Right lobe of liver (tissue), 6 donors: ENCODE measurements at regions not wholly inside any gene's neighbourhood (a gene's known extent, or its start where the extent isn't known, plus 50 kb on each side); places are given as distances from the start of the nearest gene placed in this dataset.
"Not testable (repeated sequence)": the region's sequence is repeated elsewhere in the genome, so short reads cannot be mapped to it uniquely, and the experiment has no call there.

Source experiments
- ATAC-seq, 4 donors: fragments of 200-7000 bp; cut with Tn5 transposase; one replicate each; pipeline ENCODE4 v1.9.1; 2020; ENCODE audit warnings: mild to moderate bottlenecking in 4 of 4, moderate library complexity in 4 of 4
- DNase-seq, 3 donors: peaks; one replicate each; pipeline ENCODE4 v3.0.0-alpha.2; 2020
- H3K27ac ChIP-seq, 3 donors: fragments of 200-600 bp; one replicate each; pipeline ENCODE4 v1.8.0; 2022
- H3K27me3 ChIP-seq, 2 donors: fragments of 200-600 bp; one replicate each; pipeline ENCODE4 v1.8.0; 2022
- H3K36me3 ChIP-seq, 4 donors: fragments of 200-600 bp; sonication (generic) in 1 of 4; one replicate each; pipeline versions ENCODE4 v1.5.1 to v1.8.0; 2017 to 2022; ENCODE audit warnings: control low read depth in 1 of 4
- H3K4me1 ChIP-seq, 4 donors: fragments of 200-600 bp; sonication (generic) in 1 of 4; one replicate each; pipeline versions ENCODE4 v1.5.1 to v1.8.0; 2017 to 2022; ENCODE audit warnings: control low read depth in 1 of 4
- H3K4me3 ChIP-seq, 3 donors: fragments of 200-600 bp; one replicate each; pipeline ENCODE4 v1.8.0; 2022
- H3K9me3 ChIP-seq, 4 donors: fragments of 200-600 bp; sonication (generic) in 1 of 4; one replicate each; pipeline versions ENCODE4 v1.5.1 to v1.8.0; 2017 to 2022; ENCODE audit warnings: control low read depth in 1 of 4
- POLR2A ChIP-seq: fragments of 450-650 bp; IDR thresholded peaks from one replicate; pipeline ENCODE4 v1.6.1; 2017; ENCODE audit warnings: antibody characterized with exemption, mild to moderate bottlenecking
- WGBS: methylation state at CpG from one replicate; pipeline ENCODE4 v1.1.6; 2018; ENCODE audit warnings: low coverage, low lambda C conversion rate; ENCODE audit not compliant: insufficient coverage; ENCODE audit errors: missing lambda C conversion rate; 5-methylcytosine and 5-hydroxymethylcytosine counted together
- intact Hi-C, 2 donors: fragments of 100-400 bp; cut with DNase I; formaldehyde crosslinking; loops; one replicate each; pipeline versions ENCODE4 v1.11.2 to v1.14.1; 2022
- TF ChIP-seq, protein P1 (sequence below), 4 donors: fragments of 200-600 bp in 3 of 4; fragments of 450-650 bp in 1 of 4; IDR thresholded peaks; one replicate each; pipeline versions ENCODE4 v1.5.1 to v1.8.0; 2016 to 2022; ENCODE audit warnings: antibody characterized with exemption in 4 of 4, mild to moderate bottlenecking in 2 of 4
- donor health status: DM: no; HTN: yes; CAD: no.
- donor health status: DM: no; HTN: no; CAD: no.
- donor health status: DM: no; HTN: no; CAD: no.
- donor health status: DM: no; HTN: yes; CAD: no.
- donor health status: DM: no; HTN: yes; CAD: no.

DNA sequence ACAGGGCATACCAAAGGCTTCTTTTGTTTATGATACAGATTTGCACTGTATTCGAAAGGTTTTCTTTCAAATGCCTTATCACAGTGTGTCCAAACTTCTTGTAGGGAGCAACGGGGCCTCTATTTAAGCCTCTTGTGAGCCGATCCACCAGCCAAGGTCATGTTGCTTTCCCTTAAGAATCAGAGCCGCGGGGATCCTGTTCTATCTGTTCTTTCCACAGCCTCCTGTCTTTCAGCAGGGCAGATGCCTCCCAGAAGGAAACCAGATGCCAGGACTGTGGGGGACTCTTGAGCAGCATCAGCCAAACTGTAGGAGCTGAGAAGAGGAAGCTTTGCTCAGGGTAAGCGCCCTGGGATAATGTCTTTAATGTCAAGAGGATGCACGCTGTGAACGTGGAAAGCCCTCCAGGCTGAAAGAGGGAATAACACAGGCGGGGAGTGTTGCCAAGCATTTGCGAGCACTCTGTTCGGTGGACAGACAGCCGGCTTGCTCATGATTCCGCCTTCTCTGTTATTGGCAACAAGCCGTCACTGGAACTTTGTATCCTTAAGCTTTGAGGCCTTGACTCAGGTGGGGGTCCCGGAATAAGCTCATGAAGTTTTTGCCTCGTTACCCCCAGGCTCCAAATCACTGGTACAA is 279.8 kb upstream of the FRG1 start:
- no peak for TF ChIP-seq POLR2A
- TF ChIP-seq, protein P1, sequence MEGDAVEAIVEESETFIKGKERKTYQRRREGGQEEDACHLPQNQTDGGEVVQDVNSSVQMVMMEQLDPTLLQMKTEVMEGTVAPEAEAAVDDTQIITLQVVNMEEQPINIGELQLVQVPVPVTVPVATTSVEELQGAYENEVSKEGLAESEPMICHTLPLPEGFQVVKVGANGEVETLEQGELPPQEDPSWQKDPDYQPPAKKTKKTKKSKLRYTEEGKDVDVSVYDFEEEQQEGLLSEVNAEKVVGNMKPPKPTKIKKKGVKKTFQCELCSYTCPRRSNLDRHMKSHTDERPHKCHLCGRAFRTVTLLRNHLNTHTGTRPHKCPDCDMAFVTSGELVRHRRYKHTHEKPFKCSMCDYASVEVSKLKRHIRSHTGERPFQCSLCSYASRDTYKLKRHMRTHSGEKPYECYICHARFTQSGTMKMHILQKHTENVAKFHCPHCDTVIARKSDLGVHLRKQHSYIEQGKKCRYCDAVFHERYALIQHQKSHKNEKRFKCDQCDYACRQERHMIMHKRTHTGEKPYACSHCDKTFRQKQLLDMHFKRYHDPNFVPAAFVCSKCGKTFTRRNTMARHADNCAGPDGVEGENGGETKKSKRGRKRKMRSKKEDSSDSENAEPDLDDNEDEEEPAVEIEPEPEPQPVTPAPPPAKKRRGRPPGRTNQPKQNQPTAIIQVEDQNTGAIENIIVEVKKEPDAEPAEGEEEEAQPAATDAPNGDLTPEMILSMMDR (IDR thresholded peaks at IDR 0.05), result no peak
- H3K4me3 ChIP-seq, result no peak overlapping the region
- no peaks in the 10 kb centered on the region for H3K36me3 ChIP-seq
- DNase-seq, result no peak
- H3K27me3 ChIP-seq, result no peaks in the 10 kb centered on the region
- no peak overlapping the region for H3K27ac ChIP-seq
- no peak for ATAC-seq
- H3K9me3 ChIP-seq, result no peaks in the 10 kb centered on the region
- no peaks in the 10 kb centered on the region for H3K4me1 ChIP-seq
- WGBS, result 33% methylated on average over 11 of the region's 16 CpGs
- intact Hi-C loops, result no loop called here

DNA sequence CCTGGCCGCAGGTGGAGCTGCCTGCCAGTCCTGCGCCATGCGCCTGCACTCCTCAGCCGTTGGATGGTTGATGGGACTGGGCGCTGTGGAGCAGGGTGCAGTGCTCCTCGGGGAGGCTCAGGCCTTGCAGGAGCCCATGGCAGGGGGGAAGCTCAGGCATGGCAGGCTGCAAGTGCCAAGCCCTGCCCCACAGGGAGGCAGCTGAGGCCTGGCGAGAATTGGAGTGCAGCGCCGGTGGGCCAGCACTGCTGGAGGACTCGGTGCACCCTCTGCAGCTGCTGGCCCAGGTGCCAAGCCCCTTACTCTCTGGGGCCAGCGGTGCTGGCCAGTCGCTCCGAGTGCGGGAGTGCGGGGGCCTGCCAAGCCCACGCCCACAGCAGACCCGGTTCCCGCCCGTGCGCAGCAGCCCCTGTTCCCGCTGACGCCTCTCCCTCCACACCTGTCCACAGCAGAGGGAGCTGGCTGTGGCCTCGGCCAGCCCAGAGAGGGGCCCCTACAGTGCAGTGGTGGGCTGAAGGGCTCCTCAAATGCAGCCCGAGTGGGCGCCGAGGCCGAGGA is 275.9 kb upstream of the FRG1 start:
- no peak for DNase-seq
- no peaks in the 10 kb centered on the region for H3K9me3 ChIP-seq
- no peak for TF ChIP-seq POLR2A
- TF ChIP-seq, protein P1 (IDR thresholded peaks at IDR 0.05), result no peak
- no peaks in the 10 kb centered on the region for H3K27me3 ChIP-seq
- H3K4me1 ChIP-seq, result no peaks in the 10 kb centered on the region
- no peak overlapping the region for H3K27ac ChIP-seq
- no peak overlapping the region for H3K4me3 ChIP-seq
- no peak for ATAC-seq
- intact Hi-C loops, result no loop called here
- WGBS, result 89% methylated on average over 3 of the region's 27 CpGs
- no peaks in the 10 kb centered on the region for H3K36me3 ChIP-seq

- H3K27ac ChIP-seq, intact Hi-C loops, H3K4me1 ChIP-seq, DNase-seq, H3K4me3 ChIP-seq, H3K9me3 ChIP-seq, H3K36me3 ChIP-seq, ATAC-seq, H3K27me3 ChIP-seq: not testable (repeated sequence)
- 25% methylated on average over 2 of the region's 2 CpGs for WGBS
Observed at GRCh38 chr4:189665712-189666305, 274.9 kb upstream of the FRG1 start.

DNA sequence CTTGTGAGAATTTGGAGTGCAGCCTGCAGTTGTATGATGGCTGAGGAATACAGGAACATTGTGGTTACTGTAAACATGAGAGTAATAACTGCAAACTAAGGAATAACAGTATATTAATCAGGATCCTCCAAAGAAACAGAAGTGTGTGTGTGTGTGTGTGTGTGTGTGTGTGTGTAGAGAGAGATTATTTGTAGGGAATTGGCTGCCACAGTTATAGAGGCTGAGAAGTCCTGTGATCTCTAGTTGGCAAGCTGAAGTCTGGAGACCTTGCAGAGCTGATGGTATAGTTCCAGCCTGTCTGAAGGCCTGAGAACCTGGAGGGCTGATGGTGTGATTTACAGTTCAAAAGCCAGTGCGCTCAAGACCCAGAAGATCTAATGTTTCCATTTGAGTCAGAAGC is 273.3 kb upstream of the FRG1 start:
- H3K4me3 ChIP-seq, H3K9me3 ChIP-seq, H3K27ac ChIP-seq, H3K36me3 ChIP-seq, H3K27me3 ChIP-seq, ATAC-seq, H3K4me1 ChIP-seq, DNase-seq, intact Hi-C loops: not testable (repeated sequence)
- no CpG with 5 or more reads among the region's 1 CpG for WGBS

GRCh38 chr4:189697675-189698245 is 242.9 kb upstream of the FRG1 start:
- H3K27me3 ChIP-seq, H3K4me3 ChIP-seq, H3K4me1 ChIP-seq, DNase-seq, H3K27ac ChIP-seq, H3K36me3 ChIP-seq, ATAC-seq, intact Hi-C loops, H3K9me3 ChIP-seq: not testable (repeated sequence)
- WGBS, result no CpG with 5 or more reads among the region's 8 CpGs

GRCh38 chr4:189703000-189703399 is 237.7 kb upstream of the FRG1 start:
- 62% methylated on average over 3 of the region's 3 CpGs for WGBS
- H3K4me3 ChIP-seq, H3K27ac ChIP-seq, H3K36me3 ChIP-seq, H3K9me3 ChIP-seq, ATAC-seq, intact Hi-C loops, H3K27me3 ChIP-seq, H3K4me1 ChIP-seq, DNase-seq: not testable (repeated sequence)

GRCh38 chr4:189706821-189707220 is 233.9 kb upstream of the FRG1 start:
- DNase-seq, intact Hi-C loops, ATAC-seq, H3K9me3 ChIP-seq, H3K27me3 ChIP-seq, H3K4me3 ChIP-seq, H3K36me3 ChIP-seq, H3K4me1 ChIP-seq, H3K27ac ChIP-seq: not testable (repeated sequence)
- WGBS, result 64% methylated on average over 4 of the region's 4 CpGs

- intact Hi-C loops, ATAC-seq: not testable (repeated sequence)
- WGBS, result 70% methylated on average over 1 of the region's 1 CpG
Observed at GRCh38 chr4:189707227-189707626, 233.4 kb upstream of the FRG1 start.

GRCh38 chr4:189711956-189712355 is 228.7 kb upstream of the FRG1 start:
- H3K4me3 ChIP-seq, DNase-seq, H3K36me3 ChIP-seq, H3K27me3 ChIP-seq, intact Hi-C loops, ATAC-seq, H3K27ac ChIP-seq, H3K9me3 ChIP-seq, H3K4me1 ChIP-seq: not testable (repeated sequence)
- WGBS, result 46% methylated on average over 3 of the region's 3 CpGs

More at GRCh38 chr4:189707227-189707626, 233.4 kb upstream of the FRG1 start:
- not testable (repeated sequence) for H3K36me3 ChIP-seq, H3K27ac ChIP-seq, H3K27me3 ChIP-seq, DNase-seq, H3K4me3 ChIP-seq, H3K9me3 ChIP-seq, H3K4me1 ChIP-seq
